HEK293 (cell line): ENCODE measurements at regions not wholly inside any gene's neighbourhood (a gene's known extent, or its start where the extent isn't known, plus 50 kb on each side); places are given as distances from the start of the nearest gene placed in this dataset.

Experiments
- CTCF ChIA-PET: fragments of 350-600 bp; formaldehyde crosslinking; extraction: SDS; loops from one replicate; lab custom pipeline; 2021; ENCODE audit warnings: antibody characterized with exemption; lab: Yijun Ruan, JAX
- POLR2A ChIA-PET: fragments of 300-600 bp; formaldehyde crosslinking; extraction: SDS; loops from one replicate; lab custom pipeline; 2020; ENCODE audit warnings: antibody characterized with exemption, inconsistent platforms; lab: Yijun Ruan, JAX
- H3K27ac ChIP-seq: fragments of 200-500 bp; sonication (Bioruptor generic); 2 replicates; pipeline ENCODE4 v1.5.1; 2014; ENCODE audit warnings: low read depth, low read length, control low read depth, inconsistent platforms; ENCODE audit errors: extremely low read depth
- H3K36me3 ChIP-seq, 2 experiments: fragments of 200-500 bp in 1 of 2; sonication (Bioruptor generic) in 1 of 2; 1 replicate in 1 of 2; 2 replicates in 1 of 2; pipeline ENCODE4 v1.5.1; 2014 to 2017; ENCODE audit warnings: inconsistent platforms in 2 of 2, low read length in 2 of 2; ENCODE audit not compliant: control insufficient read depth in 2 of 2, insufficient read depth in 1 of 2
- H3K4me1 ChIP-seq: fragments of 200-500 bp; sonication (Bioruptor generic); 2 replicates; pipeline ENCODE4 v1.5.1; 2014; ENCODE audit warnings: mild to moderate bottlenecking, low read length, inconsistent platforms; ENCODE audit not compliant: control insufficient read depth, insufficient read depth
- H3K4me3 ChIP-seq: 2 replicates; pipeline ENCODE4 v1.5.1; 2011; ENCODE audit warnings: low read depth, mild to moderate bottlenecking, control low read depth, low read length, moderate library complexity
- H3K9me3 ChIP-seq: fragments of 200-500 bp; sonication (Bioruptor generic); 2 replicates; pipeline ENCODE4 v1.5.1; 2014; ENCODE audit warnings: low read depth, low read length, inconsistent platforms; ENCODE audit not compliant: control insufficient read depth, insufficient read depth
- EGR2 ChIP-seq: fragments of 450-650 bp; formaldehyde crosslinking; IDR thresholded peaks from 2 replicates; pipeline ENCODE4 v1.5.1; 2016; ENCODE audit warnings: low read depth, missing biosample characterization, missing genetic modification characterization
- GLI2 ChIP-seq: fragments of 450-650 bp; formaldehyde crosslinking; IDR thresholded peaks from 2 replicates; pipeline ENCODE4; 2017; ENCODE audit warnings: missing biosample characterization, missing genetic modification characterization, low read depth, borderline replicate concordance
- MYNN ChIP-seq: fragments of 450-650 bp; formaldehyde crosslinking; IDR thresholded peaks from 2 replicates; pipeline ENCODE4 v1.5.1; 2016; ENCODE audit warnings: missing biosample characterization, missing genetic modification characterization, borderline replicate concordance
- SETDB1 ChIP-seq: IDR thresholded peaks from one replicate; pipeline ENCODE4 v1.6.1; 2017; ENCODE audit warnings: mild to moderate bottlenecking, low read length, moderate library complexity, mixed read lengths; ENCODE audit not compliant: insufficient read length
- SP7 ChIP-seq: fragments of 450-650 bp; formaldehyde crosslinking; IDR thresholded peaks from 2 replicates; pipeline ENCODE4 v1.5.1; 2016; ENCODE audit warnings: missing biosample characterization, missing genetic modification characterization
- ZIC2 ChIP-seq: fragments of 450-650 bp; formaldehyde crosslinking; IDR thresholded peaks from 2 replicates; pipeline ENCODE4 v1.5.1; 2016; ENCODE audit warnings: missing biosample characterization, missing genetic modification characterization
- ZNF221 ChIP-seq: fragments of 450-650 bp; formaldehyde crosslinking; IDR thresholded peaks from 2 replicates; pipeline ENCODE4 v1.5.1; 2017; ENCODE audit warnings: missing biosample characterization, missing genetic modification characterization, borderline replicate concordance
- ZNF280C ChIP-seq: fragments of 450-650 bp; formaldehyde crosslinking; IDR thresholded peaks from 2 replicates; pipeline ENCODE4 v1.5.1; 2016; ENCODE audit warnings: missing biosample characterization, missing genetic modification characterization
- ZNF311 ChIP-seq: fragments of 450-650 bp; formaldehyde crosslinking; IDR thresholded peaks from 2 replicates; pipeline ENCODE4 v1.5.1; 2017; ENCODE audit warnings: missing biosample characterization, missing genetic modification characterization, borderline replicate concordance
- ZNF335 ChIP-seq: fragments of 450-650 bp; formaldehyde crosslinking; conservative IDR thresholded peaks from 2 replicates; pipeline ENCODE4 v1.5.1; 2016; ENCODE audit warnings: missing biosample characterization, missing genetic modification characterization
- ZNF37A ChIP-seq: fragments of 450-650 bp; IDR thresholded peaks from 2 replicates; pipeline ENCODE4 v1.5.1; 2018; ENCODE audit warnings: missing biosample characterization, missing genetic modification characterization
- ZNF404 ChIP-seq: fragments of 450-650 bp; formaldehyde crosslinking; IDR thresholded peaks from 2 replicates; pipeline ENCODE4 v1.5.1; 2017; ENCODE audit warnings: missing biosample characterization, missing genetic modification characterization
- ZNF426 ChIP-seq: fragments of 450-650 bp; formaldehyde crosslinking; IDR thresholded peaks from 2 replicates; pipeline ENCODE4 v1.5.1; 2017; ENCODE audit warnings: missing biosample characterization, missing genetic modification characterization, mild to moderate bottlenecking, inconsistent platforms, moderate library complexity
- ZNF561 ChIP-seq: fragments of 450-650 bp; IDR thresholded peaks from 2 replicates; pipeline ENCODE4 v1.5.1; 2018; ENCODE audit warnings: missing biosample characterization, missing genetic modification characterization, borderline replicate concordance
- ZNF585B ChIP-seq: fragments of 450-650 bp; formaldehyde crosslinking; IDR thresholded peaks from 2 replicates; pipeline ENCODE4 v1.5.1; 2016; ENCODE audit warnings: missing biosample characterization, missing genetic modification characterization
- ZNF785 ChIP-seq: fragments of 450-650 bp; formaldehyde crosslinking; IDR thresholded peaks from 2 replicates; pipeline ENCODE4 v1.5.1; 2016; ENCODE audit warnings: missing biosample characterization, missing genetic modification characterization
- ZNF837 ChIP-seq: fragments of 450-650 bp; formaldehyde crosslinking; IDR thresholded peaks from 2 replicates; pipeline ENCODE4 v1.5.1; 2016; ENCODE audit warnings: missing biosample characterization, missing genetic modification characterization
- ZSCAN30 ChIP-seq: fragments of 450-650 bp; IDR thresholded peaks from 2 replicates; pipeline ENCODE4 v1.5.1; 2018; ENCODE audit warnings: missing biosample characterization, mild to moderate bottlenecking, missing genetic modification characterization, moderate library complexity
- TF ChIP-seq, protein P1 (sequence below): fragments of 450-650 bp; formaldehyde crosslinking; IDR thresholded peaks from 2 replicates; pipeline ENCODE4 v1.5.1; 2016; ENCODE audit warnings: missing biosample characterization, missing genetic modification characterization, borderline replicate concordance

DNA sequence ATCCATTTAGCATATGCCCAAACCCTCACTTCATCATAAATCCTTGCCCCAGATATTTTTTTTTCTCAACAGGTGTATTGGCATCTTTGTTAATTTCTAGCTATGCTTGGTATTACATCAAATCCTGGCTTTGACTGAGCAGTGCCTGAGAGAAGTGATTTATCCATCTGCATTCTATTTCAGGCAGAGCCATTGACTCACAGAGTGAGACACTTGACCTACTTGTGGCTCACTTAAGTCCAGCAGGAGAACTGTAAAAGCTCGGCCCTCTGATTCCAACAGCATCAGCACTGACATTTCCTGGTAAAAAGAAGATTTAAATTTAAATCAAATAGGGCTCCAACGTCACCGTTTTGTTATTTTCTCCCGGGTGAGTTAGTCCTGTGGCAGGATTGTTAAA is 93.4 kb downstream of the PLK2 start:
- Histone ChIP-seq H3K4me1 (no peaks in the 10 kb centered on the region), H3K4me3 (no peak overlapping the region), H3K36me3 (no peaks in the 10 kb centered on the region), H3K9me3 (no peaks in the 10 kb centered on the region), H3K27ac (no peak overlapping the region)
- ChIA-PET CTCF (no interaction called here), POLR2A (no interaction called here)
- TF ChIP-seq ZNF311 (no peak), ZSCAN30 (tag by site-specific recombination) (no peak), ZNF404 (tag by site-specific recombination) (no peak), ZIC2 (tag by site-specific recombination) (no peak), SP7 (no peak), ZNF837 (tag by site-specific recombination) (no peak), MYNN (no peak), ZNF585B (tag by site-specific recombination) (no peak), GLI2 (tag by site-specific recombination) (no peak), SETDB1 (no peak), ZNF561 (tag by site-specific recombination) (no peak), EGR2 (tag by site-specific recombination) (no peak), ZNF280C (no peak)
- TF ChIP-seq, protein P1, sequence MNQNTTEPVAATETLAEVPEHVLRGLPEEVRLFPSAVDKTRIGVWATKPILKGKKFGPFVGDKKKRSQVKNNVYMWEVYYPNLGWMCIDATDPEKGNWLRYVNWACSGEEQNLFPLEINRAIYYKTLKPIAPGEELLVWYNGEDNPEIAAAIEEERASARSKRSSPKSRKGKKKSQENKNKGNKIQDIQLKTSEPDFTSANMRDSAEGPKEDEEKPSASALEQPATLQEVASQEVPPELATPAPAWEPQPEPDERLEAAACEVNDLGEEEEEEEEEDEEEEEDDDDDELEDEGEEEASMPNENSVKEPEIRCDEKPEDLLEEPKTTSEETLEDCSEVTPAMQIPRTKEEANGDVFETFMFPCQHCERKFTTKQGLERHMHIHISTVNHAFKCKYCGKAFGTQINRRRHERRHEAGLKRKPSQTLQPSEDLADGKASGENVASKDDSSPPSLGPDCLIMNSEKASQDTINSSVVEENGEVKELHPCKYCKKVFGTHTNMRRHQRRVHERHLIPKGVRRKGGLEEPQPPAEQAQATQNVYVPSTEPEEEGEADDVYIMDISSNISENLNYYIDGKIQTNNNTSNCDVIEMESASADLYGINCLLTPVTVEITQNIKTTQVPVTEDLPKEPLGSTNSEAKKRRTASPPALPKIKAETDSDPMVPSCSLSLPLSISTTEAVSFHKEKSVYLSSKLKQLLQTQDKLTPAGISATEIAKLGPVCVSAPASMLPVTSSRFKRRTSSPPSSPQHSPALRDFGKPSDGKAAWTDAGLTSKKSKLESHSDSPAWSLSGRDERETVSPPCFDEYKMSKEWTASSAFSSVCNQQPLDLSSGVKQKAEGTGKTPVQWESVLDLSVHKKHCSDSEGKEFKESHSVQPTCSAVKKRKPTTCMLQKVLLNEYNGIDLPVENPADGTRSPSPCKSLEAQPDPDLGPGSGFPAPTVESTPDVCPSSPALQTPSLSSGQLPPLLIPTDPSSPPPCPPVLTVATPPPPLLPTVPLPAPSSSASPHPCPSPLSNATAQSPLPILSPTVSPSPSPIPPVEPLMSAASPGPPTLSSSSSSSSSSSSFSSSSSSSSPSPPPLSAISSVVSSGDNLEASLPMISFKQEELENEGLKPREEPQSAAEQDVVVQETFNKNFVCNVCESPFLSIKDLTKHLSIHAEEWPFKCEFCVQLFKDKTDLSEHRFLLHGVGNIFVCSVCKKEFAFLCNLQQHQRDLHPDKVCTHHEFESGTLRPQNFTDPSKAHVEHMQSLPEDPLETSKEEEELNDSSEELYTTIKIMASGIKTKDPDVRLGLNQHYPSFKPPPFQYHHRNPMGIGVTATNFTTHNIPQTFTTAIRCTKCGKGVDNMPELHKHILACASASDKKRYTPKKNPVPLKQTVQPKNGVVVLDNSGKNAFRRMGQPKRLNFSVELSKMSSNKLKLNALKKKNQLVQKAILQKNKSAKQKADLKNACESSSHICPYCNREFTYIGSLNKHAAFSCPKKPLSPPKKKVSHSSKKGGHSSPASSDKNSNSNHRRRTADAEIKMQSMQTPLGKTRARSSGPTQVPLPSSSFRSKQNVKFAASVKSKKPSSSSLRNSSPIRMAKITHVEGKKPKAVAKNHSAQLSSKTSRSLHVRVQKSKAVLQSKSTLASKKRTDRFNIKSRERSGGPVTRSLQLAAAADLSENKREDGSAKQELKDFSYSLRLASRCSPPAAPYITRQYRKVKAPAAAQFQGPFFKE (tag by site-specific recombination) = no peak

DNA sequence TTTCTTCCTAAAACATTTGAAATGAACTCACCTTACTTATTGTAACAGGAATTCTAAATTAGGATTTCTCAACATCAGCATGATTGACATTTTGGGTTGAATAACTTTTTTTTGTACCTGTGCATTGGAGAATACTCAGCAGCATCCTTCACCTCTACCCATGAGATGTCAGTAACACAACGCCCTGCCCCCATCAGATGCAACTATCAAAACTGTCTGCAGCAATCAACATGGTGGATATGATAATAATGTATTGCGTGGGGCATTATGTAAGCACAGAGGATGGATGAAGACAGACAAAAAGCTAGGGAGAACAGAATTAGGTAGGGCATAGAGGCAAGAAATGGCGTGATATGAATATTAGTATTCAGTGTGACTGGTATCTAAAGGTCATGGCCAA is 94.1 kb downstream of the PLK2 start:
- ChIA-PET POLR2A (no interaction called here), CTCF (interaction anchor here (0.7 kb wide), 1 partner anchor 103 kb away, joined by 3 read pairs; no protein-coding TSS in a partner anchor)
- no peaks in the 10 kb centered on the region for H3K36me3 ChIP-seq

More for the DNA sequence above, 94.1 kb downstream of the PLK2 start:
- TF ChIP-seq ZNF785 (tag by site-specific recombination) (no peak), ZNF221 (no peak), ZNF426 (tag by site-specific recombination) (no peak), ZNF335 (no peak), ZNF37A (tag by site-specific recombination) (no peak)
- Histone ChIP-seq H3K4me1 (no peaks in the 10 kb centered on the region), H3K9me3 (no peaks in the 10 kb centered on the region), H3K27ac (no peak overlapping the region), H3K4me3 (no peak overlapping the region)
